ENCODE measurements at regions not wholly inside any gene's neighbourhood (a gene's known extent, or its start where the extent isn't known, plus 50 kb on each side); places are given as distances from the start of the nearest gene placed in this dataset.

- TF ChIP-seq CTCF (IDR thresholded peaks at IDR 0.05) (no peak), PHF8 (IDR thresholded peaks at IDR 0.05; ENCODE audit: borderline replicate concordance, low read depth) (no peak), NR3C1 (IDR thresholded peaks at IDR 0.05) (no peak), CHD4 (IDR thresholded peaks at IDR 0.05; ENCODE audit: borderline replicate concordance) (no peak)
These were observed 620.7 kb upstream of the ZNF385D start for GRCh38 chr3:22371607-22372291.
